HEK293T (cell line): ENCODE measurements at regions not wholly inside any gene's neighbourhood (a gene's known extent, or its start where the extent isn't known, plus 50 kb on each side); places are given as distances from the start of the nearest gene placed in this dataset.

Experiments
- ARNT ChIP-seq: fragments of 450-650 bp; IDR thresholded peaks from 2 replicates; pipeline ENCODE4 v1.6.1; 2017; ENCODE audit warnings: mild to moderate bottlenecking
- BHLHE40 ChIP-seq: fragments of 450-650 bp; IDR thresholded peaks from 2 replicates; pipeline ENCODE4 v1.6.1; 2016; ENCODE audit warnings: mild to moderate bottlenecking, moderate library complexity, borderline replicate concordance
- ELF4 ChIP-seq: fragments of 450-650 bp; IDR thresholded peaks from 2 replicates; pipeline ENCODE4 v1.6.1; 2017; ENCODE audit warnings: antibody characterized with exemption
- FOXA1 ChIP-seq: fragments of 450-650 bp; IDR thresholded peaks from 2 replicates; pipeline ENCODE4 v1.6.1; 2016; ENCODE audit warnings: mild to moderate bottlenecking
- FOXK2 ChIP-seq: fragments of 450-650 bp; IDR thresholded peaks from 2 replicates; pipeline ENCODE4 v1.6.1; 2016; ENCODE audit warnings: mild to moderate bottlenecking
- FOXM1 ChIP-seq: fragments of 450-650 bp; IDR thresholded peaks from 2 replicates; pipeline ENCODE4 v1.6.1; 2017; ENCODE audit warnings: mild to moderate bottlenecking, borderline replicate concordance
- HDGF ChIP-seq: fragments of 450-650 bp; IDR thresholded peaks from 2 replicates; pipeline ENCODE4 v1.6.1; 2017; ENCODE audit warnings: antibody characterized with exemption, borderline replicate concordance
- LEF1 ChIP-seq: fragments of 450-650 bp; IDR thresholded peaks from 2 replicates; pipeline ENCODE4 v1.6.1; 2017; ENCODE audit warnings: mild to moderate bottlenecking, borderline replicate concordance
- NFRKB ChIP-seq: fragments of 450-650 bp; IDR thresholded peaks from 2 replicates; pipeline ENCODE4 v1.6.1; 2016; ENCODE audit warnings: mild to moderate bottlenecking, moderate library complexity
- PKNOX1 ChIP-seq: fragments of 450-650 bp; IDR thresholded peaks from 2 replicates; pipeline ENCODE4 v1.6.1; 2016
- SP1 ChIP-seq: fragments of 450-650 bp; IDR thresholded peaks from 2 replicates; pipeline ENCODE4 v1.6.1; 2017
- SUZ12 ChIP-seq: fragments of 450-650 bp; IDR thresholded peaks from 2 replicates; pipeline ENCODE4 v1.6.1; 2016; ENCODE audit warnings: mild to moderate bottlenecking
- TARDBP ChIP-seq: fragments of 450-650 bp; IDR thresholded peaks from 2 replicates; pipeline ENCODE4 v1.6.1; 2016
- ZNF384 ChIP-seq: fragments of 450-650 bp; IDR thresholded peaks from 2 replicates; pipeline ENCODE4 v1.6.1; 2016

GRCh38 chr1:38785285-38786039 lies 74.1 kb downstream of the RRAGC start:
- no peak for TF ChIP-seq BHLHE40
- no peak for TF ChIP-seq HDGF
- no peak for TF ChIP-seq ELF4
- no peak for TF ChIP-seq SUZ12
- TF ChIP-seq PKNOX1: peak; percentile 21; the same call in 1 of the 2 replicates
- no peak for TF ChIP-seq ZNF384
- TF ChIP-seq NFRKB: no peak
- no peak for TF ChIP-seq TARDBP
- TF ChIP-seq SP1: no peak
- no peak for TF ChIP-seq ARNT
- TF ChIP-seq FOXA1: no peak
- no peak for TF ChIP-seq FOXK2
- TF ChIP-seq FOXM1: no peak
- TF ChIP-seq LEF1: no peak
